ENCODE measurements at regions not wholly inside any gene's neighbourhood (a gene's known extent, or its start where the extent isn't known, plus 50 kb on each side); places are given as distances from the start of the nearest gene placed in this dataset.

- no peak for TF ChIP-seq CTCF (conservative IDR thresholded peaks at IDR 0.05 in 1 of 2, IDR thresholded peaks at IDR 0.05 in 1 of 2; ENCODE audit: low read depth in 1 of 2, low read length in 2 of 2)
- TF ChIP-seq EZH2 (IDR thresholded peaks at IDR 0.05; ENCODE audit: low read length, missing control alignments), result no peak
Observed at GRCh38 chr18:76566987-76567386, 71.9 kb upstream of the ZNF516 start.

All from fibroblast of lung (primary cell).